Heart left ventricle (tissue), 16 donors: ENCODE measurements at regions not wholly inside any gene's neighbourhood (a gene's known extent, or its start where the extent isn't known, plus 50 kb on each side); places are given as distances from the start of the nearest gene placed in this dataset.

ENCODE experiments used
- ATAC-seq, 4 donors: fragments of 200-7000 bp; cut with Tn5 transposase; one replicate each; pipeline ENCODE4 v1.9.1; 2020 to 2022; ENCODE audit warnings: moderate library complexity in 4 of 4, mild to moderate bottlenecking in 3 of 4, moderate number of reproducible peaks in 1 of 4
- DNase-seq, 5 donors: peaks; one replicate each; pipeline ENCODE4 v3.0.0-alpha.2; 2020
- H3K27ac ChIP-seq, 12 donors: fragments of 200-600 bp; sonication (generic) in 4 of 12; one replicate each; pipeline versions ENCODE4 v1.5.0 to v1.8.0; 2016 to 2022; ENCODE audit warnings: mild to moderate bottlenecking in 2 of 12
- H3K27me3 ChIP-seq, 9 donors: fragments of 200-600 bp; sonication (generic) in 2 of 9; one replicate each; pipeline versions ENCODE4 v1.5.1 to v1.8.0; 2016 to 2022; ENCODE audit warnings: mild to moderate bottlenecking in 3 of 9
- H3K36me3 ChIP-seq, 9 donors: fragments of 200-600 bp; sonication (generic) in 2 of 9; one replicate each; pipeline versions ENCODE4 v1.5.0 to v1.8.0; 2018 to 2022; ENCODE audit warnings: mild to moderate bottlenecking in 2 of 9
- H3K4me1 ChIP-seq, 12 donors: fragments of 200-600 bp; sonication (generic) in 4 of 12; one replicate each; pipeline versions ENCODE4 v1.5.0 to v1.8.0; 2016 to 2022; ENCODE audit warnings: mild to moderate bottlenecking in 3 of 12
- H3K4me3 ChIP-seq, 12 donors: fragments of 200-600 bp; sonication (generic) in 4 of 12; one replicate each; pipeline versions ENCODE4 v1.5.0 to v1.8.0; 2017 to 2022; ENCODE audit warnings: mild to moderate bottlenecking in 9 of 12, moderate library complexity in 4 of 12
- H3K9me3 ChIP-seq, 12 donors: fragments of 200-600 bp; sonication (generic) in 4 of 12; one replicate each; pipeline versions ENCODE4 v1.5.0 to v1.8.0; 2016 to 2022; ENCODE audit warnings: mild to moderate bottlenecking in 1 of 12
- CTCF ChIP-seq, 12 donors: fragments of 200-600 bp; sonication (generic) in 4 of 12; IDR thresholded peaks; one replicate each; pipeline versions ENCODE4 v1.5.0 to v1.8.0; 2018 to 2022; ENCODE audit warnings: antibody characterized with exemption in 12 of 12, mild to moderate bottlenecking in 5 of 12
- POLR2A ChIP-seq, 2 donors: fragments of 450-650 bp; IDR thresholded peaks; one replicate each; pipeline ENCODE4 v1.6.1; 2017; ENCODE audit warnings: antibody characterized with exemption in 2 of 2, mild to moderate bottlenecking in 2 of 2, moderate library complexity in 2 of 2
- WGBS, 4 donors: extraction: QIAGEN DNeasy Blood & Tissue Kit in 2 of 4; methylation state at CpG; one replicate each; pipeline versions ENCODE4 v1.1.5 to v1.1.7; 2013 to 2018; 5-methylcytosine and 5-hydroxymethylcytosine counted together
- intact Hi-C, 10 donors: fragments of 100-400 bp; cut with DNase I; formaldehyde crosslinking; loops; one replicate each; pipeline versions ENCODE4 v1.11.1 to v1.14.2; 2022
- donor health status: ischemic (EF 13 %, LVEDD 7.1; RV severe dilation, severe dysfunction).
- donor health status: healthy with polysubstance abuse.
- donor health status: DM: no; HTN: yes; CAD: no.
- donor health status: DM: no; HTN: no; CAD: no.
- donor health status: ischemic (EF 25% LVEDD 6.9; RV normal size, moderate dysfunction).
- donor health status: ischemic (EF 25% LVEDD 5.7; RV mildly dilated, moderate dysfunction).
- donor health status: healthy.
- donor health status: DM: yes; HTN: yes; CAD: no.
- donor health status: ischemic (EF 35%, LVEDD 5.7; RV mildly dilated, moderate dysfunction).
- donor health status: nonischemic (EF 11% LVEDD 7.7; RV severe dilation, severe dysfunction).
- donor health status: DM: yes; HTN: yes; CAD: no.
- donor health status: PGD.
- donor health status: ischemic (EF 29% LVEDD 5.4; RV normal size, mild dysfunction).
- donor health status: nonischemic (EF 23%, LVEDD 6.1; RV moderate dilation, normal function).

GRCh38 chr5:135729321-135729786, 105.1 kb upstream of the SLC25A48 start:
- no peak overlapping the region for H3K4me3 ChIP-seq
- TF ChIP-seq CTCF (IDR thresholded peaks at IDR 0.05), result peak in 4 of 12 donors; percentile 5 to 20 (median 11)
- no peak for TF ChIP-seq POLR2A (IDR thresholded peaks at IDR 0.05)
- H3K9me3 ChIP-seq, result no peaks in the 10 kb centered on the region
- intact Hi-C loops, result loop anchor here in 3 of 10 donors (5.0 to 10.0 kb wide), 2 partner anchors 165 to 167 kb away; no protein-coding TSS in a partner anchor
- no peaks in the 10 kb centered on the region for H3K4me1 ChIP-seq
- ATAC-seq (no peak), DNase-seq (no peak)
- no peaks in the 10 kb centered on the region for H3K27me3 ChIP-seq
- H3K36me3 ChIP-seq, result no peaks in the 10 kb centered on the region
- 82 to 96% (median 91%) methylated on average over 1 of the region's 1 CpG for WGBS, 4 donors
- H3K27ac ChIP-seq, result no peak overlapping the region

GRCh38 chr5:135724617-135725016, 109.8 kb upstream of the SLC25A48 start:
- WGBS, 4 donors, result 55 to 79% (median 59%) methylated on average over 2 of the region's 2 CpGs
- intact Hi-C loops, result loop anchor here in 3 of 10 donors (5.0 to 10.0 kb wide), 2 partner anchors 160 to 162 kb away; no protein-coding TSS in a partner anchor
- no peak for ATAC-seq

GRCh38 chr5:135723491-135723890, 111.0 kb upstream of the SLC25A48 start:
- no peak for ATAC-seq
- H3K27me3 ChIP-seq, result no peaks in the 10 kb centered on the region
- no peaks in the 10 kb centered on the region for H3K9me3 ChIP-seq
- intact Hi-C loops, result loop anchor here in 2 of 10 donors (10.0 kb wide), 1 partner anchor 159 kb away; no protein-coding TSS in a partner anchor
- TF ChIP-seq CTCF (IDR thresholded peaks at IDR 0.05) (no peak), POLR2A (IDR thresholded peaks at IDR 0.05) (no peak)
- H3K27ac ChIP-seq, result no peak overlapping the region
- 48 to 64% (median 54%) methylated on average over 2 of the region's 2 CpGs for WGBS, 4 donors
- DNase-seq, result no peak
- no peaks in the 10 kb centered on the region for H3K36me3 ChIP-seq
- H3K4me3 ChIP-seq, result no peak overlapping the region
- H3K4me1 ChIP-seq, result no peaks in the 10 kb centered on the region

More at GRCh38 chr5:135724617-135725016, 109.8 kb upstream of the SLC25A48 start:
- H3K36me3 ChIP-seq, result no peaks in the 10 kb centered on the region
- DNase-seq, result no peak
- H3K4me3 ChIP-seq, result no peak overlapping the region
- no peaks in the 10 kb centered on the region for H3K9me3 ChIP-seq
- no peaks in the 10 kb centered on the region for H3K4me1 ChIP-seq
- no peak overlapping the region for H3K27ac ChIP-seq
- no peaks in the 10 kb centered on the region for H3K27me3 ChIP-seq
- no peak for TF ChIP-seq POLR2A (IDR thresholded peaks at IDR 0.05)
- no peak for TF ChIP-seq CTCF (IDR thresholded peaks at IDR 0.05)

- no peak overlapping the region for H3K4me3 ChIP-seq
- no peaks in the 10 kb centered on the region for H3K4me1 ChIP-seq
- TF ChIP-seq POLR2A (IDR thresholded peaks at IDR 0.05), result no peak
- no peak for TF ChIP-seq CTCF (IDR thresholded peaks at IDR 0.05)
- WGBS, 4 donors, result 82 to 100% (median 93%) methylated on average over 1 of the region's 1 CpG
- H3K36me3 ChIP-seq, result no peaks in the 10 kb centered on the region
- no peak for DNase-seq
- no peaks in the 10 kb centered on the region for H3K27me3 ChIP-seq
- no peak for ATAC-seq
- no peak overlapping the region for H3K27ac ChIP-seq
- intact Hi-C loops, result loop anchor here in 2 of 10 donors (10.0 kb wide), 1 partner anchor 157 kb away; no protein-coding TSS in a partner anchor
- no peaks in the 10 kb centered on the region for H3K9me3 ChIP-seq
These were observed 112.8 kb upstream of the SLC25A48 start for GRCh38 chr5:135721548-135722090.
